A549 (cell line): ENCODE measurements at regions not wholly inside any gene's neighbourhood (a gene's known extent, or its start where the extent isn't known, plus 50 kb on each side); places are given as distances from the start of the nearest gene placed in this dataset.

Source experiments
- CBX8 ChIP-seq: fragments of 200-600 bp; sonication (generic); IDR thresholded peaks from 2 replicates; pipeline ENCODE4 v1.6.1; 2016
- CHD4 ChIP-seq: fragments of 200-600 bp; sonication (generic); IDR thresholded peaks from 2 replicates; pipeline ENCODE4 v1.6.1; 2016; ENCODE audit warnings: antibody characterized with exemption, mild to moderate bottlenecking, borderline replicate concordance
- CTCF ChIP-seq: fragments of >200 bp; sonication (Bioruptor Twin); formaldehyde crosslinking; IDR thresholded peaks from 3 replicates; pipeline ENCODE4 v1.5.1; 2016
- PBX3 ChIP-seq: IDR thresholded peaks from 2 replicates; pipeline ENCODE4 v1.6.1; 2012
- POLR2A ChIP-seq: IDR thresholded peaks from 2 replicates; pipeline ENCODE4 v1.6.1; 2012; ENCODE audit warnings: mild to moderate bottlenecking, low read length

- TF ChIP-seq CHD4 (no peak), CTCF (no peak), CBX8 (no peak), POLR2A (no peak), PBX3 (no peak)
These were observed 220.7 kb downstream of the TTC6 start for GRCh38 chr14:37816135-37816534.
